ENCODE measurements at regions not wholly inside any gene's neighbourhood (a gene's known extent, or its start where the extent isn't known, plus 50 kb on each side); places are given as distances from the start of the nearest gene placed in this dataset.
A peak's percentile ranks its signal among the peaks of the same experiment; 100 is the strongest.

DNA sequence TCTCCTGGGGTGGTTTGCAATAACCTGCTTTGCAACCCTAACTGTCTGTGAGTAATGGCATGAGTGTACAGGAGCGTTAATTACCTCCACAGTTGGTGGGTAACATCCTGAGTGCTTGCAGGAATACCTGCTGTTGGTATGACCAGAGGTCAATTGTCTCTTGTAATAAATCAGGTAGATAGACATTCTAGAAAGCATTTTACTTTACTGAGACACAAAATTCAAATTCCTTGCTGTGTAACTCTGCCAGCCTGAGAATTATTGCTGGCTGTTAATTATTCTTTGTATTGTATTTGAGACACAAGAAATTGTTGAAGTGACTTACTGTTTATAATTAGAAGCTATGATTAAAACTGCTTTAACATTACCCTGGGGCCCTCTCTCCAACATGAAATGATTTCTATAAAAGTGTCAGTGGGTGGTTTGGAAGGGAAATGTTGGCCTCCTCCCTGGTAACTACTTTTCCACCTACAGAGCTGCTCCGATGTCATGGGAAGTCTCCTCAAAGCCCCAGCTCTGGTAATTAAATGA lies 150.8 kb upstream of the ADCY2 start:
- Mint-ChIP-seq H3K27ac (peak overlapping the region in 1 of 3 experiments; percentile 3), H3K9me3 (no peaks in the 10 kb centered on the region), H3K27me3 (ENCODE audit: low read depth) (peaks cover 4% of the 10 kb centered on the region), H3K36me3 (ENCODE audit: low read depth) (no peaks in the 10 kb centered on the region), H3K4me3 (no peak overlapping the region), H3K4me1 (no peaks in the 10 kb centered on the region)
- TF ChIP-seq, protein P1, sequence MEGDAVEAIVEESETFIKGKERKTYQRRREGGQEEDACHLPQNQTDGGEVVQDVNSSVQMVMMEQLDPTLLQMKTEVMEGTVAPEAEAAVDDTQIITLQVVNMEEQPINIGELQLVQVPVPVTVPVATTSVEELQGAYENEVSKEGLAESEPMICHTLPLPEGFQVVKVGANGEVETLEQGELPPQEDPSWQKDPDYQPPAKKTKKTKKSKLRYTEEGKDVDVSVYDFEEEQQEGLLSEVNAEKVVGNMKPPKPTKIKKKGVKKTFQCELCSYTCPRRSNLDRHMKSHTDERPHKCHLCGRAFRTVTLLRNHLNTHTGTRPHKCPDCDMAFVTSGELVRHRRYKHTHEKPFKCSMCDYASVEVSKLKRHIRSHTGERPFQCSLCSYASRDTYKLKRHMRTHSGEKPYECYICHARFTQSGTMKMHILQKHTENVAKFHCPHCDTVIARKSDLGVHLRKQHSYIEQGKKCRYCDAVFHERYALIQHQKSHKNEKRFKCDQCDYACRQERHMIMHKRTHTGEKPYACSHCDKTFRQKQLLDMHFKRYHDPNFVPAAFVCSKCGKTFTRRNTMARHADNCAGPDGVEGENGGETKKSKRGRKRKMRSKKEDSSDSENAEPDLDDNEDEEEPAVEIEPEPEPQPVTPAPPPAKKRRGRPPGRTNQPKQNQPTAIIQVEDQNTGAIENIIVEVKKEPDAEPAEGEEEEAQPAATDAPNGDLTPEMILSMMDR (IDR thresholded peaks at IDR 0.05; ENCODE audit: unreplicated experiment in 3 of 3) = no peak

DNA sequence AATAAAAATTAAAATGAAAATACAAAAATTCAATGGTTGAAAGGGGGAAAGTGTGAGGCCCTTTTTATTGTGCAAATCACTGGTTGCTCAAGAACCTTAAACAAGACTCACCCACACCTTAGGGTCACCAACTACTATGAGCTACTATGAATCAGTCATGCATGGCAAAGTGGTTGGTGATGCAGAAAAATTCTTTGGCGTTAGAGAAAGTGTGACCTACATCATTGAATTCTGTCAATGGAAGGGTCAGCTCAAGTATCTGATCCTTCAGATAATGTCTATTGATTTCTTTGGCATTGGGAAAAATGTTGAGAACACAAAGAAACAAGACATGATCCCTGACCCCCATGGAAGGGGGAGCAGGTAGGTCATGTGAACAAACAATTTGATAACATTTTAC lies 149.7 kb upstream of the ADCY2 start:
- TF ChIP-seq, protein P1 (IDR thresholded peaks at IDR 0.05; ENCODE audit: unreplicated experiment in 3 of 3) = no peak
- Mint-ChIP-seq H3K27ac (no peak overlapping the region), H3K4me3 (no peak overlapping the region), H3K36me3 (ENCODE audit: low read depth) (no peaks in the 10 kb centered on the region), H3K27me3 (ENCODE audit: low read depth) (peaks cover 4% of the 10 kb centered on the region), H3K4me1 (no peaks in the 10 kb centered on the region), H3K9me3 (no peaks in the 10 kb centered on the region)

DNA sequence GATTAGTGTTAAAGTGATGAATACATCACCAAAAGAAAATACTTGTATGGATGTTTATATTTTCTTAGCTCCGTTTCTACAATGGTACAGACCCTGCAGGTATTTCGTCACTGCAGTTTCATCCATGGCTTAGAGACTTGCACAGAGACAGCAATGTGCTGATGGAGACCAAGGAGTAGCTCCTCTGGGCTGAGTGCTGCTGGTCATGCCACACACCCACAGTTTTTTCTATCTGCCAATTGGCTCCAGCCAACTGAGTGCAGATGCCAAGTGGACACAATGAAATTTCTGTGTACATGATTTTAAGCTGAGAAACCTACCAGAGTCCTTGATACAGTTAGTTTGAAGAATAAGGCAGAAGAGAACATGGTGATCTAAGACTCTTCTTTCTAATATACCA lies 145.9 kb upstream of the ADCY2 start:
- Mint-ChIP-seq H3K9me3 (no peaks in the 10 kb centered on the region), H3K4me3 (no peak overlapping the region), H3K27ac (no peak overlapping the region), H3K4me1 (no peaks in the 10 kb centered on the region), H3K27me3 (ENCODE audit: low read depth) (no peaks in the 10 kb centered on the region), H3K36me3 (ENCODE audit: low read depth) (no peaks in the 10 kb centered on the region)
- TF ChIP-seq, protein P1 (IDR thresholded peaks at IDR 0.05; ENCODE audit: unreplicated experiment in 3 of 3) = no peak

DNA sequence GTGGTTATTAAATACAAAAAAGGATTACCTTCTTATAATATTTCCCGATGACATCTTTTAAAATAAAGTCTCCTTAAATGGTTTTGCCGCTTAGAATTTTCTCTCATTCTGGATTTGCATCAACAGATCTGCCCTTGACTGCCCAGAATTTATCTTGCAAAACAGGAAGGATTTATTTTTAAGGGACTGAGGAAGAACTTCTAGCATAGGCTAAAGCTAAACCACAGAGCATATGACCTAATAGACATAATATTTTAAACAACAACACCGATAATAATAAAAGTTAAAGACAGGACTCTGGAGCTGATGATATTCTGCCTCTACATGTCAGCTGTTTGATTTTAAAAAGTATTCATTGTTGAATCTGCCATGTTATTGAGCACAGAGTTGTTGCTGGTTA lies 145.3 kb upstream of the ADCY2 start:
- Mint-ChIP-seq H3K27ac (no peak overlapping the region), H3K4me3 (no peak overlapping the region), H3K9me3 (no peaks in the 10 kb centered on the region), H3K36me3 (ENCODE audit: low read depth) (no peaks in the 10 kb centered on the region), H3K27me3 (ENCODE audit: low read depth) (no peaks in the 10 kb centered on the region), H3K4me1 (no peaks in the 10 kb centered on the region)
- TF ChIP-seq, protein P1 (IDR thresholded peaks at IDR 0.05; ENCODE audit: unreplicated experiment in 3 of 3) = no peak

DNA sequence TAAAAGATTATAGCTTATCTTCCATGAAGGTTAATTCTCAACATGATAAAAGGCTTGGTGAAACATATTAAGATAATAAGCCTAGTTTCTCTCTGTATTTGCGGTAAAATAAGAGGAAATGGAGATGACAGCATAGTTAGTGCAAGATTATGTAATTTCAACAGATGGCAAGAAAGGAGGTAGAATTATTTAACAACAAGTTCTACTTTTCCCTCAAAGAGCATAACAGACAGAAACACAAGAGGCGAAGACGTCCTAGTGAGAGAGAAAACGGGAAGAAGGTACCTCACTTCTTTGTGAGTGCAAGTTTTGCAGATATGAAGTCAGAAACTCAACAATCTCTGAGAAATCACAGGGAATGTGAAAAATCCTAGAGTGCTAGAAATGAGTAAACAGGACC lies 144.8 kb upstream of the ADCY2 start:
- Mint-ChIP-seq H3K36me3 (ENCODE audit: low read depth) (no peaks in the 10 kb centered on the region), H3K27me3 (ENCODE audit: low read depth) (no peaks in the 10 kb centered on the region), H3K9me3 (no peaks in the 10 kb centered on the region), H3K4me1 (no peaks in the 10 kb centered on the region), H3K27ac (no peak overlapping the region), H3K4me3 (no peak overlapping the region)
- TF ChIP-seq, protein P1 (IDR thresholded peaks at IDR 0.05; ENCODE audit: unreplicated experiment in 3 of 3) = no peak

DNA sequence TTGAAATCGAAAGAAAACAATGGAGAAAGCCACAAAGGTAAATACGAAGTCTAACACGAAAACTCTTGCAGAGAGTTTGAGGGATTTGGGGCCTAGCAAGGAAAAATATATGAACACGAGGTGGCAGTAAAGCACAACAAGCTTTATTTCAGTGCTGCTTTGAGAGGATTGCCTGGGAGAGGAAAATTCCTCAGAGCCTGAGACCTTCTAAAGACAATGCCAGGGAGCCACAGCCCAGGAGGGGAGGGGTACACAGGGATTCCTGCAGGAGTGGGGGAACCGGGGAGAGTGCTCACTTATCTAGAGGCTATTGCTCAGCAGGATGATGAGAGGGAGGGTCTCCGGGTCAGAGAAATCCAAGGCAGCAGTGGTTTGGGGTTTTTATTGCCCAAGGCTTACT lies 134.9 kb upstream of the ADCY2 start:
- Mint-ChIP-seq H3K27me3 (ENCODE audit: low read depth) (no peaks in the 10 kb centered on the region), H3K27ac (no peak overlapping the region), H3K9me3 (peaks cover 9% of the 10 kb centered on the region), H3K4me3 (no peak overlapping the region), H3K36me3 (ENCODE audit: low read depth) (no peaks in the 10 kb centered on the region), H3K4me1 (no peaks in the 10 kb centered on the region)
- TF ChIP-seq, protein P1 (IDR thresholded peaks at IDR 0.05; ENCODE audit: unreplicated experiment in 3 of 3) = peak; percentile 46 to 72 (median 50)

All from nephron (organoid).